Thoracic aorta (tissue), 2 donors: ENCODE measurements at regions not wholly inside any gene's neighbourhood (a gene's known extent, or its start where the extent isn't known, plus 50 kb on each side); places are given as distances from the start of the nearest gene placed in this dataset.
"Not testable (repeated sequence)": the region's sequence is repeated elsewhere in the genome, so short reads cannot be mapped to it uniquely, and the experiment has no call there.

Experiments
- ATAC-seq: fragments of 150-250 bp; one replicate; pipeline ENCODE4 v1.8.0; 2017; ENCODE audit warnings: low read depth; ENCODE audit not compliant: insufficient number of reproducible peaks, low FRiP score
- DNase-seq: peaks from one replicate; pipeline ENCODE4 v3.0.0-alpha.2; 2020; ENCODE audit warnings: low spot score
- H3K27ac ChIP-seq, 2 donors: fragments of 200-600 bp; sonication (generic); 1 replicate in 1 of 2; 2 replicates in 1 of 2; pipeline ENCODE4 v1.5.1; 2016; ENCODE audit warnings: mild to moderate bottlenecking in 2 of 2, moderate library complexity in 2 of 2
- H3K27me3 ChIP-seq: fragments of 200-600 bp; sonication (generic); replicated peaks from 2 replicates; pipeline ENCODE4 v1.6.0; 2016; ENCODE audit warnings: mild to moderate bottlenecking; ENCODE audit not compliant: insufficient read depth
- H3K36me3 ChIP-seq: fragments of 200-600 bp; sonication (generic); one replicate; pipeline ENCODE4 v1.5.1; 2016
- H3K4me1 ChIP-seq, 2 donors: fragments of 200-600 bp; sonication (generic); 1 replicate in 1 of 2; 2 replicates in 1 of 2; pipeline versions ENCODE4 v1.5.1 to v1.6.0; 2016; ENCODE audit warnings: low read depth in 2 of 2, mild to moderate bottlenecking in 1 of 2; ENCODE audit not compliant: control insufficient read depth in 1 of 2
- H3K4me3 ChIP-seq: fragments of 200-600 bp; sonication (generic); 2 replicates; pipeline ENCODE4 v1.5.1; 2016; ENCODE audit warnings: mild to moderate bottlenecking
- H3K9me3 ChIP-seq: fragments of 200-600 bp; sonication (generic); 2 replicates; pipeline ENCODE4 v1.5.1; 2016
- CTCF ChIP-seq: fragments of 200-600 bp; sonication (generic); IDR thresholded peaks from one replicate; pipeline ENCODE4 v1.5.1; 2019; ENCODE audit warnings: antibody characterized with exemption

- Histone ChIP-seq H3K27me3 (no peaks in the 10 kb centered on the region), H3K9me3 (no peaks in the 10 kb centered on the region)
- no peak for ATAC-seq
These were observed 789.9 kb downstream of the IGSF11 start for GRCh38 chr3:118244761-118245160.

GRCh38 chr3:118245312-118245711, 789.3 kb downstream of the IGSF11 start:
- ATAC-seq (no peak), DNase-seq (no peak)
- Histone ChIP-seq H3K4me1 (no peaks in the 10 kb centered on the region), H3K9me3 (no peaks in the 10 kb centered on the region), H3K4me3 (no peak overlapping the region), H3K27ac (no peak overlapping the region), H3K36me3 (no peaks in the 10 kb centered on the region), H3K27me3 (no peaks in the 10 kb centered on the region)
- TF ChIP-seq CTCF = no peak

More at GRCh38 chr3:118244761-118245160, 789.9 kb downstream of the IGSF11 start:
- Histone ChIP-seq H3K36me3 (no peaks in the 10 kb centered on the region), H3K4me1 (no peaks in the 10 kb centered on the region), H3K4me3 (no peak overlapping the region), H3K27ac (no peak overlapping the region)
- TF ChIP-seq CTCF = no peak
- DNase-seq = no peak

GRCh38 chr3:118258850-118259249, 775.8 kb downstream of the IGSF11 start:
- H3K27me3 ChIP-seq, H3K9me3 ChIP-seq, H3K36me3 ChIP-seq, H3K4me1 ChIP-seq, H3K27ac ChIP-seq, ATAC-seq, H3K4me3 ChIP-seq, DNase-seq: not testable (repeated sequence)

- Histone ChIP-seq H3K27ac (no peak overlapping the region), H3K36me3 (no peaks in the 10 kb centered on the region), H3K27me3 (no peaks in the 10 kb centered on the region), H3K9me3 (no peaks in the 10 kb centered on the region), H3K4me3 (no peak overlapping the region), H3K4me1 (no peaks in the 10 kb centered on the region)
- no peak for DNase-seq
- no peak for TF ChIP-seq CTCF
- no peak for ATAC-seq
These were observed 771.7 kb downstream of the IGSF11 start for GRCh38 chr3:118262800-118263402.

- H3K9me3 ChIP-seq = no peaks in the 10 kb centered on the region
- no peak overlapping the region for H3K27ac ChIP-seq
- H3K4me3 ChIP-seq = no peak overlapping the region
- no peaks in the 10 kb centered on the region for H3K4me1 ChIP-seq
- ATAC-seq = no peak
- H3K36me3 ChIP-seq = no peaks in the 10 kb centered on the region
- TF ChIP-seq CTCF = no peak
- DNase-seq = no peak
- no peaks in the 10 kb centered on the region for H3K27me3 ChIP-seq
These were observed 767.1 kb downstream of the IGSF11 start for GRCh38 chr3:118267588-118267987.

GRCh38 chr3:118269537-118270125, 765.0 kb downstream of the IGSF11 start:
- H3K4me3 ChIP-seq = no peak overlapping the region
- no peak overlapping the region for H3K27ac ChIP-seq
- no peaks in the 10 kb centered on the region for H3K4me1 ChIP-seq
- no peak for DNase-seq
- no peak for ATAC-seq
- no peaks in the 10 kb centered on the region for H3K36me3 ChIP-seq
- TF ChIP-seq CTCF = no peak
- H3K9me3 ChIP-seq = no peaks in the 10 kb centered on the region
- no peaks in the 10 kb centered on the region for H3K27me3 ChIP-seq
